ENCODE measurements at regions not wholly inside any gene's neighbourhood (a gene's known extent, or its start where the extent isn't known, plus 50 kb on each side); places are given as distances from the start of the nearest gene placed in this dataset.

DNA sequence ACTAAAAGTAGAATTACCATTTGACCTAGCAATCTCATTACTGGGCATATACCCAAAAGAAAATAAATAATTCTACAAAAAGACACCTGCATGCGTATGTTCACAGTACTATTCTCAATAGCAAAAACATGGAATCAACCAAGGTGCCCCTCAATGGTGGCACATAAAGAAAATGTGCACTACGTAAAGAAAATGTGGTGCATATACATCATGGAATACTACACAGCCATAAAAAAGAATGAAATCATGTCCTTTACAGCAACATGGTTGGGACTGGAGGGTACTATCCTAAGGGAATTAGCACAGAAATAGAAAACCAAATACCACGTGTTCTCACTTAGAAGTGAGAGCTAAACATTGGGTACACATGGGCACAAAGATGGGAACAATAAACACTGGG is 250.7 kb upstream of the TNP1 start:
- DNase-seq (ENCODE audit: low read depth) = no peak
- no peak overlapping the region for H3K4me3 ChIP-seq (ENCODE audit: control insufficient read depth, low read depth, low read length)

GRCh38 chr2:217108575-217109027 is 248.7 kb upstream of the TNP1 start:
- TF ChIP-seq, protein P1, sequence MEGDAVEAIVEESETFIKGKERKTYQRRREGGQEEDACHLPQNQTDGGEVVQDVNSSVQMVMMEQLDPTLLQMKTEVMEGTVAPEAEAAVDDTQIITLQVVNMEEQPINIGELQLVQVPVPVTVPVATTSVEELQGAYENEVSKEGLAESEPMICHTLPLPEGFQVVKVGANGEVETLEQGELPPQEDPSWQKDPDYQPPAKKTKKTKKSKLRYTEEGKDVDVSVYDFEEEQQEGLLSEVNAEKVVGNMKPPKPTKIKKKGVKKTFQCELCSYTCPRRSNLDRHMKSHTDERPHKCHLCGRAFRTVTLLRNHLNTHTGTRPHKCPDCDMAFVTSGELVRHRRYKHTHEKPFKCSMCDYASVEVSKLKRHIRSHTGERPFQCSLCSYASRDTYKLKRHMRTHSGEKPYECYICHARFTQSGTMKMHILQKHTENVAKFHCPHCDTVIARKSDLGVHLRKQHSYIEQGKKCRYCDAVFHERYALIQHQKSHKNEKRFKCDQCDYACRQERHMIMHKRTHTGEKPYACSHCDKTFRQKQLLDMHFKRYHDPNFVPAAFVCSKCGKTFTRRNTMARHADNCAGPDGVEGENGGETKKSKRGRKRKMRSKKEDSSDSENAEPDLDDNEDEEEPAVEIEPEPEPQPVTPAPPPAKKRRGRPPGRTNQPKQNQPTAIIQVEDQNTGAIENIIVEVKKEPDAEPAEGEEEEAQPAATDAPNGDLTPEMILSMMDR (IDR thresholded peaks at IDR 0.05; ENCODE audit: control insufficient read depth, insufficient read depth, low read depth, low read length, missing control alignments) = no peak
- H3K4me3 ChIP-seq (ENCODE audit: control insufficient read depth, low read depth, low read length) = no peak overlapping the region
- no peak for DNase-seq (ENCODE audit: low read depth)

More for the DNA sequence above, 250.7 kb upstream of the TNP1 start:
- TF ChIP-seq, protein P1 (IDR thresholded peaks at IDR 0.05; ENCODE audit: control insufficient read depth, insufficient read depth, low read depth, low read length, missing control alignments) = no peak

- DNase-seq (ENCODE audit: low read depth) = no peak
- no peak overlapping the region for H3K4me3 ChIP-seq (ENCODE audit: control insufficient read depth, low read depth, low read length)
- TF ChIP-seq, protein P1 (IDR thresholded peaks at IDR 0.05; ENCODE audit: control insufficient read depth, insufficient read depth, low read depth, low read length, missing control alignments) = no peak
Observed at GRCh38 chr2:217108086-217108485, 248.2 kb upstream of the TNP1 start.

DNA sequence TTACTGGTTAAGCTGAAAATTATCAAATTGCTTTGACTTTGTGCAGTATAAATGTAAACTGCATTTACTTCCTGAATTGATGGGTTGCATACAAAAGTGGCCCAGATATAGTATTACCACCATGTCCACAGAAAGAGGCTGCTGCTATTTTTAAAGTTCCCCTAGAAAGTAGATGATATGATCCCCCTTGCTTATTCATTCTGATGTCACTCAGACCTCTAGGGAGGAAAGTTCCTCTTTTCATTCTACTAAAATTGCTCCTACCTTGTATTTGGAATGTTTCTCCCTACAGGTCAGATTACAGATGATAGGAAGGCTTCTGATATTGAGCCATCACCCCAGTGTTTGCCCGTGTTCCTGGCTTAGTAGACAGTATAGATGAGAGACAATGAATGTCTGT is 247.6 kb upstream of the TNP1 start:
- no peak overlapping the region for H3K4me3 ChIP-seq (ENCODE audit: control insufficient read depth, low read depth, low read length)
- no peak for DNase-seq (ENCODE audit: low read depth)
- TF ChIP-seq, protein P1 (IDR thresholded peaks at IDR 0.05; ENCODE audit: control insufficient read depth, insufficient read depth, low read depth, low read length, missing control alignments) = no peak

- no peak for DNase-seq (ENCODE audit: low read depth)
- TF ChIP-seq, protein P1 (IDR thresholded peaks at IDR 0.05; ENCODE audit: control insufficient read depth, insufficient read depth, low read depth, low read length, missing control alignments) = peak; percentile 60
- H3K4me3 ChIP-seq (ENCODE audit: control insufficient read depth, low read depth, low read length) = no peak overlapping the region
Observed at GRCh38 chr2:217106650-217107014, 246.8 kb upstream of the TNP1 start.

- H3K4me3 ChIP-seq (ENCODE audit: control insufficient read depth, low read depth, low read length) = no peak overlapping the region
- DNase-seq (ENCODE audit: low read depth) = peak; percentile 89
Observed at GRCh38 chr2:217105733-217106649, 246.1 kb upstream of the TNP1 start.

More at GRCh38 chr2:217105733-217106649, 246.1 kb upstream of the TNP1 start:
- TF ChIP-seq, protein P1 (IDR thresholded peaks at IDR 0.05; ENCODE audit: control insufficient read depth, insufficient read depth, low read depth, low read length, missing control alignments) = no peak
